GM19351 (cell line): ENCODE measurements at regions not wholly inside any gene's neighbourhood (a gene's known extent, or its start where the extent isn't known, plus 50 kb on each side); places are given as distances from the start of the nearest gene placed in this dataset.

Experiments used
- ATAC-seq: cut with Tn5 transposase; IDR thresholded peaks from one replicate; pipeline ENCODE4 v1.9.1; 2021; ENCODE audit warnings: mild to moderate bottlenecking, moderate library complexity; ENCODE audit not compliant: unreplicated experiment

DNA sequence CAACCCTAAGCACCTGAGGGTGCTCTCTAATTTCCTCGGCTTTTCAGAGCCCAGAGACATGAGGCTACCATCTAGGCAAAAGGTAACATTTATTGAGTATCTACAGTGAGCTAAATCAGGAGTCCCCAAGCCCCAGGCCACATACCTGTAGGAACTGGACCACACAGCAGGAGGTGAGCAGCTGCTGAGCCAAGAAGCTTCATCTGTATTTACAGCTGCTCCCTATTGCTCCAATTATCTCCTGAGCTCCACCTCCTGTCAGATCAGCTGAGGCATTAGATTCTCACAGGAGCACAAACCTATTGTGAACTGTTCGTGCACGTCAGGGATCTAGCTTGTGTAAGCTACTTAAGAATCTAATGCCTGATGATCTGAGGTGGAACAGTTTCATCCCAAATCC is 70.2 kb downstream of the RND3 start:
- no peak for ATAC-seq

DNA sequence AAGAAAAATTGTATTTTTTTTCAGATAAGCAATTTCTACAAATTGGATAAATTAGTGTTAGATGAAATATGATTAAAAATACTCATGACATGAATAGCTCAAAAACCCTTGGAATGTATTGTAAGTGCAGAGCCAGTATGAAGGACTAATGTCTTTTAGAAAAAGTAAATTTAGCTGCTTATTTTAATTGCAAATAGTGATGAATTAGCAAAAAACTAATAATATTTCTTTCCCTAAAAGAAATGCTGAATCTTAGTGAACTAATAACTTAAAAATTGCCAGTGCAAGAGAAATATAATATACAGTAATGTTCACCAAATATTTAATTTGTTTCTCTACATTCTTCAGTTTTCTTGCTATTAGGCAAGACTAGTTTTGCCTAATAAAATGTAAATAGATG is 72.4 kb downstream of the RND3 start:
- ATAC-seq = no peak

DNA sequence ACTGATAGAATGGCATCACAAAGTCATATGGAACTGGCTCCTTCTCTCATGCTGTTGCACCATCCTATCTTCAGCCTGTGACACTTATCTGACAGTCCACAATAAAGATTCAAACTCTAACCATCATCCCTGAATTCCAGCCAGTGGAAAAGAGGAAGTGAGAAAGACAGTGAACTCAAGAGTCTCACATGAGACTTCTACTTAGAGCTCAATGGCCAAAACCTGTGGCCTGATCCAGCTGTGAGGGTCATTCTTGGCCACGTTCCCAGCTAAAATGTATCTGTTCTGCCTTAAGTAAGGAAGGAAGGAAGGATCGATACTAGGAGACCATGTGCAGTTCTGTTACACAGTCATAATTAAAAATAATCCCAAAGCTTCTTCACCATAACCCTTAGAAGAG is 73.6 kb downstream of the RND3 start:
- no peak for ATAC-seq

DNA sequence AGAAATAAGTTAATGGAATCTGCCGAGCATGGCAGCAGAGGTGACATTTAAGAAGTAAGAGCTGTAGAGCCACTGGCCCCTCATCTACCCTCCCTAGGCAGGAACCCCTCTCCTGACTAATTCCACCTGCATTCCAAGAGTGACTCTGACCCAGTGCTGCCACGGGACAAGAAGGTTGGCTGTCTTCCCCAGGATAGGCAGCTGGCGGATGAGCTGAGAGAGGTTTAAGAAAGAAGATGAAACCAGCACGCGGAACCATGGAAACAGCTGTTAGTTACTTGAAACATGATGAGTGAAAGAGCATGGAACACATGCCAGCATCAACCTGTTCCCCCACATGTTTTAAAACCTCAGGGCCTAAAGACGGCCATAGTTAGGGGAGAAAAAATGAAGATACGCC is 74.1 kb downstream of the RND3 start:
- no peak for ATAC-seq

DNA sequence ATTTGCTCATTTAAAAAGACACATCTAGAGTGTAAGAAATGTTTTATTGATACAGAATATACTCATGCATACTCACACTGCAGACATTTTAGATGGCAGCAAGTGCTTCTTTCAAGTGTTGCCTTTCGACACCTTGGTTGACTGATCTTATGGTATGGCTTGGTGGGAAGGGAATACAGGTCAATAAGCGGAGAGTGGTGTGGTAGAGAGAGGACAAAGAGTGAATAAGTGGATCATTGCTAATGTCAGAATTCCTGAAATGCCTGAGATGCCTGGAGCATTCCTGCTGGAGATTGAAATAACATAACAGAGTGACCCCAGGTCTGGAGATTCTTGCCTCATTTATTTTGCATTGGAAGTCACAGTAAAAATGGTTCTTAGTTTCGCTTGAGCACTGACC is 76.7 kb downstream of the RND3 start:
- ATAC-seq = no peak

DNA sequence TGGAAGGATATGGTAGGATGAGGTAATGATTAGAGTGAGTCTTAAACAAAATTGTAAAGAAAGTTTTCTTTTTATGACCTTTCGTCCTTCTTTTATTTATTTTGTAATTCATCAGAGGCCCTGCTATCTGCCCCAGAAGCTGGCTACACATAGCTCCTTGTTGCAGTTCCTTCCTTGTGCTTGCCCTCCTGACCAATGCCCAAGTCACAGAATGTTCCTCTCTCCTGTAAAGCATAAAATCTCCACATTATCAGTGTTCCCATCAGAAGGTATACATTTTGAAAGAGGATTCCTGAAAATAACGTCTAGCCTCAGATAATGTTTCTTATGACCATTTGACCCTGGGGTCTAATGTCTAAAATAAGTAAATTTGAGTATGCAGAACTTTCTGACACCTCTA is 78.3 kb downstream of the RND3 start:
- no peak for ATAC-seq

DNA sequence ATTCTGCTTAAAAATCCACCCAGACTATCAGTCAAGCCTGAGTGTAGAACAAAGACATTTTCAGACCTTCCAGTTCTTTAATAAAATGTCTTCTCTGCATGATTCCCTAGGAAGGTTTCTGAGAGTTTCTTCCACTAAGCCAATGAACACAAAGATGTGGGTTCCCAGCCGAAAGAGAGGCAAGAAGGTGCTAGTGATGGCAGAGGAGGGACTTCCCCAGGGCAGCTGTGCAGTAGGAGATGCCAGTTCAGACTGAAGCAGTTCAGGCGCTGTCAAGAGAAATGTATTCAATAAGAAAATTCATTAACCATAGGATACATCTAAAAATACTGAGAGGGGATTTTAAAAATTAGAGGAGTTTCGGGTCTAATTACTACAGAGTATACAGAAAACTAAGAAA is 83.3 kb downstream of the RND3 start:
- no peak for ATAC-seq

DNA sequence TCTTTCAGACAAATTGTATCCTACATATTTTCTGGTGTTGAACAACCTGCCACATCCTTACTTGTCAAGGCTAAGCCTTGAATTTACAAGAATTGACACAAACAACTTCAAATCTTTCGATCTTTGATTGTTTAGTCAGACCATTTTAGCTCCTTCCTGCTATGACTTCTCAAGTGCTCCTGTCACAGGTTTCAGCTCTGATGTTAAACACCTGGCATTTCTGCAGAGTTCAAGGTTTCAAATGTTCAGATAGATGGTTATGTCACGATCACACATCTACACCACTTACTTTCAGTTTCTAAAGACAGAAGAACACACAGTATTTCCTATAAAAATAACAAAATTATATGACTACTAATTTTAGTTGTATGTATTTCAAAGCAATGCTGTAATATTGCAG is 84.0 kb downstream of the RND3 start:
- peak; percentile 89 for ATAC-seq

DNA sequence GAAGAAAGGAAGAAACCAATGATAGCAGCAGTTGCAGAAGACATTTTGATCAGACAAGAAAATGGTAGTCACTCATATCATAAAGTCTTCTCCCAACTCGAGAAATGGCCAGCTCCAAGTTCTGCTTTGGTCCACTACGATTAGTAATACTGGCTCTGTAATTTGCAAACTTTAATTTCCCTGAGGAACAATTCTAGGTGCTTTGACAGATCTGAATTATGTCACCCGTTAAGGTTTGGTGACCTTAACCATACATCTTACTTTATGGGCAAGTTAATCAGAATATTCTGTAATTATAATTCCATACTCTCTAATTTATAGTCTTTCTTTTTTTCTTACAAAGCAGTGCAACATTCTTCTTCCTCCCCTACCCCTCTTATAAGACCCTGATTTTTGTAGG is 84.5 kb downstream of the RND3 start:
- no peak for ATAC-seq

DNA sequence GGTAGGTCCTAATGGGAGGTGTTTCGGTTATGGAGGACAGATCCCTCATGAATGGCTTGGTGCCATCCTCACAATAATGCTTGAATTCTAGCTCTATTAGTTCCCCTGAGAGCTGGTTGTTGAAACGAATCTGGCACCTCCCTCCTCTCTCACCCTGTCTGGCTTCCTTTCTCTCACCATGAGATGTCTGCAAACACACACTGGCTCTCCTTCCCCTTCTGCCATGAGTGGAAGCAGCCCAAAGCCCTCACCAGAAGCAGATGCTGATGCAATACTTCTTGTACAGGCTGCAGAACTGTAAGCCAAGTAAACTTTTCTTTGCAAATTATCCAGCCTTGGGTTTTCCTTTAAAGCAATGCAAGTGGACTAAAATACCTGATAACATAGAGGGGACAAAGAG is 86.6 kb downstream of the RND3 start:
- ATAC-seq = no peak

DNA sequence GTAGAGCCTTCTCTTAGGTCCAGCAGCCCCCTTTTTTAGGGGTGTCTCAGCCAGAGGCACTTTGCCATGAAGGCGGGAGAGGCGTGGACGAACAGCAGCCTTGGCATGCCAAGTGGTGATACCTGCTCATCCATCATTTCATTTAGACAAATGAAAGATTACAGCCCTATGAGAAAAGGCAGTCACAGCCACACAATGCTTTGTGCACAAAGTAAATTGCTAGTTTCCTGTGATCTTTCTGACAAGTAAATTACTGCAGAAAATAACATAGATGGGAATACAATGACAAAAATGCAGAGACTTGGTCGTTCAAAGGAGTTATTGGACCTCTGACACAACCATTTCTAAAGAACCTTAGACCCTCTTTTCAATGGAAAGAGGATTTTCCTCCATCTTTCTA is 94.9 kb downstream of the RND3 start:
- no peak for ATAC-seq

DNA sequence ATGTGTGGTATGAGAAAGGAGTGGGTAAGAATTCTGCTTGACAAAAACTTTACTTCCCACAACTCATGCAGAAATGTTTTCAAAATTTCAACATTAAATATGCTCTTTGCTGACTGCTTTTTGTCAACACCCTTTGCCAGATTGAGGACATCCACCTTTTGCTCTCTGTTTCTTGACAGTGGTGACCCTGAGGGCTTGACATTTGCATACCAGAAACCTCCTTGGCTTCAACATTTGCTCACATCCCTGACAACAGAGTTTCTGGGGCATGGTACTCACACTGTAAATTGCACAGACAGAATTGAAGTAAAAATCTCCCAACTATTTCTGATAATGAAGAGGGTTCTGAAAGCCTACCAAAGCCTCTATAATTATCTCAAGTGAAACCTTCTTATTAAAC is 95.7 kb downstream of the RND3 start:
- ATAC-seq = no peak

DNA sequence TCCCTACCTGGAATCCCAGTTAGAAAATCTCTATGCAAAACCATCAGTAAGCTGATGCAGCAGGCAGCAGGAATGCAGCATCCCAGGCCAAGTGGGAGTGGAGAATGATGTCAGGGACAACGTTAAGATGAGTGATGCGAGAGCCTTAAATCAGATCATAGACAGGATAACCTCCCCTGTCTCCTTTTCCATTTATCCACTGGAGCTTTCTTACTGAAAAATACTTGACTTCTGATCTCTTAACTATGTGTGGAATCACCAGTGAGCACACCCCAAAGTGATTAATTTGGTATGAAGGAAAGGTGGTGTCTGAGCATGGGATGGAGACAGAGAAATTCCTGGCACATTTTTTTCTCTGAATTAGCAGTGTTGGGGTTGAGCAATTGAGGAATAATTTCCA is 98.0 kb downstream of the RND3 start:
- ATAC-seq = no peak

DNA sequence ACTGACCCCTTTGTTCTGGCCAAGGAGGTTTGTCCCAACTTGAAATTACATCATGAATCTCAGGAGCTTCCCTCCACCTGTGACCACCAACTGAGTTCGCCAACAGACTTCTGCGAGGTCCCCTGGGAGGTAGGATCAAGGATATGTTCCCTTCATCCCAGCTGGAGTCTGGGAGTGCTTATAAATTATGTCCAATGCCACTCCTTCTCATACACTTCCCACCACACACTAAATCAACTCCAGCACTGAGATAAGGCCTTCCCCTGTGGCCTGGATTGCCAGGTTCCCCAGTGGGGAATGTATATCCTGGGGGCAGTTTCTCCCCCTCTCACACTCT is 99.2 kb downstream of the RND3 start:
- ATAC-seq = no peak

DNA sequence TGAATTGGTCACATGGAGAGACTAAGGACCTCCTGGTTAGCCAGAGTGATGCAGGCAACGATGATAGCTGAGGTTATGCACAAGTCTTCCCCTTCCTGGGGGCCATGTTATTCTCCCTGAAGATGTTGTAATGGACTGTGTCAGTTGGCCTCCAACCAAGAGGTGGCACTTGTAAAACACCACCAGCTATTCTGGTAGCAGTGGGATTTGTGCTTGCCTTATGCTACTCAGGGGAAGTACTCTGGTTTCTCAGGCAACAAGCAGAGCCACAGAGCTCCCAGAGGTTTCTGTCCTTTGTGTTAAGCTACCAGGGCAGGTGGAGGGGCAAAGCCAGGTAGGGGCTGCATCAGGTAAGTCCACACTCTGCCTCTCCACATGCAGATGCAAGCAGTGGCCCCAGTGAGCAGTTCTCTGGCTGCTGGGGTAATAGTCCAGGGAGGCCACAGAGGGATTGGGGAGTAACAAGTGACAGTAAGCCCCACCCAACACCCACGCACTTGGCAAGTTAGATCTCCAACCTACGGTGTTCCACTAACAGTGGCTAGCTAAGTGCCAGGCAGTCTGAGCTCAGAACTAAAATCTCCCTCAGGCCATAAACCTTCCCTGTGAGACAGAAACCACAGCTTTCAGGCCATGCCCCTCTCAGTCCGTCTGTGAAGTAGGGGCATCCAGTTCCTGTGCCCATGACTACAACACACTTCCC is 99.7 kb downstream of the RND3 start:
- no peak for ATAC-seq

DNA sequence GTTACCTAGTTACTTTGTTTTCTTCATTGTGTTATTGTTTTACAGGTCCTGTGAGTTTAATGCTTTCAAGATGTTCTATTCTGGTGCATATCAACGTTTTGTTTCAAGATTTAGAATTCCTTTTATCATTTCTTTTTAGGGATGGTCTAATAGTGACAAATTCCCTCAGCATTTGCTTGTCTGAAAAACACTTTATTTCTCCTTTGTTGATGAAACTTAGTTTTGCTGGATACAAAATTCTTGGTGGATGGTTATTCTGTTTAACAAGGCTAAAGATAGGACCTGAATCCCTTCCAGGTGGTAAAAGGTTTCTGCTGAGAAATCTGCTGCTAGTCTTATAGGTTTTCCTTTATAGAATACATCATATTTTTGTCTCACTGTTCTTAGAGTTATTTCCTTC is 102.3 kb downstream of the RND3 start:
- ATAC-seq = no peak

DNA sequence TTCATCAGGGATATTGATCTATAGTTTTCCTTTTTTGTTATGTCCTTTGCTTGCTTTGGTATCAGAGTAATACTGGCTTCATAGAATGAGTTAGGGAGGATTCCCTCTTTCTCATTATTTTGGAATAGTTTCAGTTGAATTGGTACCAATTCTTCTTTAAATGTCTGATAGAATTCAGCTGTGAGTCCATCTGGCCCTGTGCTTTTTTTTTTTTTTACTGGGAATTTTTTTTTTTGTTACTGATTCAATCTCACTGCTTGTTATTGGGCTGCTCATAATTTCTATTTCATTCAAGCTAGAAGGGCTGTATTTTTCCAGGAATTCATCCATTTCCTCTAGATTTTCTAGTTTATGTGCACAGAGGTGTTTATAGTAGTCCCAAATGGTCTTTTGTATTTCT is 103.9 kb downstream of the RND3 start:
- no peak for ATAC-seq

DNA sequence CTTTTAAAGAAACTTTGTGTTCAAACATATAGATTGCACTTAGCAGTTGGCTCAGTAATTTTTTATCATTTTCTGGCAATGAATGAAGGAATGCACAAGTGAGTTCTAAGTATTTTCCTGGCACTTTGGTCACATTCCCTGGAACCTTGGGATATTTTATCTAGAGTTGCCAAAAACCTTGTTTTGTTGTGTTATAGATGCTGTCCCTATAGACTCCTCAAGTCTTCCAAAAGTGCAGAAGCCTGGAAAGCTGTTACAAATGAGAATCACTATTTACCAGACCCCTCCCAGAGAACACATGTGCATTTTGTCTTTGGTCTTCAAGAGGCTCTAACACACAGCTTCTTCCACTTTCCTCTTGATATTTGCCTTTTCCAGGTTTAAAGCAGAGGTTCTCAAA is 108.3 kb downstream of the RND3 start:
- no peak for ATAC-seq

DNA sequence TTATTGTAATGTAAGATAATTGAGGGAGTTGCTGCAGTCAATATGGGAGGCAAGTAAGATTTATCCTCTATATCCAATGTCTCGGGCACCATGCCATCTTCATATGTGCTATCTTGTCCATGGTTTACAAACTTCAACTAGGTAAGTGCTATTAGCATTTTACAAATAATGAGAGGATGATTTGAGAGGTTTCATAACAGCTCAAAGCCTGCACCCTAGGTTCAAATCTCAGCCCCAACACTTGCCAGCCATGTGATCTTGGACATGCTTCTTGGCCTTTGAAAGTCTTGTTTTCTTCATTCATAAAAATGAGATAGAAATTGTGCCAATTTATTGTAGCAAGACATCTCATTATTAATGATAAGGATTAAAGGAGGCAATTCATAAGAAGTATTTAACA is 108.8 kb downstream of the RND3 start:
- ATAC-seq = no peak

DNA sequence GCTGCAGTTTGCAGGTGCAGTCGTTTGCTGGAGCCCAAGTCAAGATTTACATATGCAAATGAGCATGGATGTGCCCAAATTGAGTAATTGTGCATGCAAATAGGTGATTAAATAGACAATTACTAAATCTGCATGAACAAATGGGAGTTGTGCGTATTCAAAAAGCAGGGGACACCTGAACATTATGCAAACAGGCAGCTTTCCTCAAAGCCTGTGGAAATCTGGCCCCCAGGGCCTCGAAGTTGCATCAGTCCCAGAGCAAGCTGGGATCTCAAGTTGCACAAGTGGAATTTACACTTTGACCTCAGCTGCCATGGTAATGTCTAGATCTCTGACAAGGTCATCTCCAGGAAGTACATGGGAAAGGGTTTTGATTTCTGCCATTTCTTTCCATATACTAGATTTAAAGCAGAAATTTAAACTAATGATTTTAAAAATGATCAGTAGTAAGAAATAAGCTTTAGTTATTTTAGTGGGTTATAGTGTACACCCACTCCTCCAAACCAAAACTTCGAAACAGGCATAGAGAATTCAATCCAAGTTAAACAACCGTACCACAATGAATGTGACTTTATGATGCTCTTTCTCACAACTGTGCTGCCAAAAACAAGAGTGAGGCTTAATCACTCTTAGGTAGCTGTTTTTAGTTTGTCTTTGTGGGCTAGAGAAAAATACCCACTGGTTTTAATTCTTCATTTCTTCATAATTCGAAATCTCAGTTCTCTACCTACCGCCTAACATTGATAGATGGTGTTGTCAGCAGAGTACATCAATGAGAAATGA is 110.7 kb downstream of the RND3 start:
- ATAC-seq = no peak

DNA sequence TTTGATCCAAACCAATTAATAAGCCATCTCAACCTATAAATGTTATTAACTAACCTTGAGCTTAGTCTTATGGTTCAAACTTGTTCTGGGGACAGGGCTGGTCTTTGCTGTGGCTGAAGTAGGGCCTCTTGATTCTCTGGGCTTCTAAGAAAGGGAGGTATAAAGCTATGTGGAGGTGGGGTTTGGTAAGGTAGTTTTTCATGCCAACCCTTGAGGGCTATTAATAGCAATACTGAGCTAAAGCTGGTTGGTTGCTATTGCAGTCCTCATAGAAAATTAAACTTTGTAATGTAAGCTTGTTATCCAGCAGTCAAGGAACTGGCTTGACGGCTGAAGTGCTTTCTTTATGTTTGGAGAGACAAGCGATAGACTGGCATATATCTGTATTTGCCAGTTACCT is 112.1 kb downstream of the RND3 start:
- ATAC-seq = no peak

DNA sequence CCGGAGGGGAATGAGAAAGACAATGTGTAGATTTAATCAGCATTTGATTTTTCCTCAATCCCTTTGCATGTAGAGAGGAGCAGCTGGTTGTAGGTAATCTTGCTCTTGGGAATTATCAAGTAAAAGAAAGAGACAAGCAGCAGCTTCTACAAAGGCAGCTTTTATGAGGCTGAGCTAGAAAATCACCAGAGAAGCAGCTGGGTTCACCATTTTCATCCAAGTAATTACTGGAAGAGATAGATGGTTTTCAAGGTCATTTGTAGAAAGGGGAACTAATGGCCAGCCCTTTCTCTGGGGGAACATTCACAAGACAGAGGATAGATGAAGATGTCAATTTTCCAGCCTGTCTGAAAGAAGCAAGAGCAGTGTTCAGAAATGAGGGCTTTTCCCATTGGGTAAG is 113.0 kb downstream of the RND3 start:
- no peak for ATAC-seq

DNA sequence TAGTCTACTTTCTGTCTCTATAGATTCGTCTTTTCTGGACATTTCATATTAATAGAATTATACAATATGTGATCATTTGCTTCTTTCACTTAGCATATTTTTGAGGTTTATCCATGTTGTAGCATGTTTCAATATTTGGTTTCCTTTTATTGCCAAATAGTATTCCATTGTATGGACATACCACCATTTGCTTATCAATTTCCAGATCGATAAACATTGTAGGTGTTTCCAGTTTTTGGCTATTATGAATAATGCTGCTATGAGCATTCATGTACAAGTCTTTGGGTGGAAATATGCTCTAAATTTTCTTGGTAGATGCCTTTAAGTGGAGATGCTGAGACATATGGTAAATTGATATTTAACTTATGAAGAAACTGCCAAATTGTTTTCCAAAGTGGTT is 114.1 kb downstream of the RND3 start:
- ATAC-seq = no peak
